ENCODE measurements at regions not wholly inside any gene's neighbourhood (a gene's known extent, or its start where the extent isn't known, plus 50 kb on each side); places are given as distances from the start of the nearest gene placed in this dataset.

DNA sequence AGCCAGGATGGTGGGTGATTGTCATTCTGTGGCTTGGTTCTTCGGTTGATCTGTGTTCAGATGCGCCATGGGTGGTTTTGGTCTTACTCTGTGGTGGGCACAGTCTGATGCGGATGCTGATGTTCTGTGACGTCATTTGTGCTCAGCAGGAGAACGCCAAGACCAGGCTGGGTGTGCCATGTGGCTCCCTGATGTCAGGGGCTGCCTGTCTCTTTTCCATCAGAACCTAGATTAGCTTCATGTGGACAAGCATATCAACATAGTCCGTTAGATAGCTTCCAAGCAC lies 100.6 kb upstream of the ARL4C start (continued):
- TF ChIP-seq ZNF433 (tag by site-specific recombination; IDR thresholded peaks at IDR 0.05; ENCODE audit: low read depth) (no peak), ZNF341 (tag by site-specific recombination; IDR thresholded peaks at IDR 0.05; ENCODE audit: low read depth) (no peak)

DNA sequence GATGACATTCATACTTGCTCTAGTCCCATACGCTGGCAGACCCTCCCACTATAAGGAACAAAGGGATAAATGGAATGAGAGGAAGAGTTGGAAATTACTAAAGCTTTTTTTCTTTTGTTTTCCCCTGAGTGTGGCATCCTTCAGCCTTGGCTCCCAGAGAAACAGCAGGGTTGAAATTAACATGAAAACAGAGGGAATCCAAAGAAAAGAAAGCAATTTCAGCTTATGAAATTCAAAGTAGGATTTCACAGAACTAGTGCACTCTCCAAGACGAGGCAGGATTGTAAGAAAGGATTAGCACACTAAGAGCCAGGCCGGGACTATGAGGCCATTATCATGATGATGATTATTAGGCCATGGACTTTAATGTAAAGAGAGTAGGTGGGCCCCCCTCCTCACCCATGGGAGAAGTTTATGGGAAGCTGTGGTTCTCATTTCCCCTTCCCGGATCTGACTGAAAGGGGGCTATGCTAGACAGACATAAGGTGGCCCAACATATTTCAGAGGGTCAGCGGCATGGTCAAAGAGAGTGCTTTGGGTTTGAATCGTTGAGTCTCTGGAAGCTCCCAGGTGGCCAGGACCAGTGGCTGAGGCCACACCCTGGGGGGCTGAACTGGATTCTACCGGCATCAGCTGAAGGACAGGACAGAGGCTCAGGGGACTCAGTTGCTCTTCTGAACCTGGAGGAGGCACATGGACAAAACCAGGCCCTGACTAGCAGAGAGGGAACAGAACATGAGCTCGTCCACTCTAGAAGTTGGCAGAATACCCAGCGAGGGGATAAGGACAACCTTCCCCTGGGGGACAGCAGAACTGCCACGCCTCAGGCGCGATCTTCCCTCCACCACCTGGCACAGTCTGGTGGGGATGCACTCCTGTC lies 100.1 kb upstream of the ARL4C start:
- Histone ChIP-seq H3K4me3 (ENCODE audit: low read depth, low read length) (no peak overlapping the region), H3K36me3 (ENCODE audit: control insufficient read depth in 2 of 2, insufficient read depth in 1 of 2, low read length in 2 of 2) (no peaks in the 10 kb centered on the region), H3K9me3 (ENCODE audit: control insufficient read depth, insufficient read depth, low read depth, low read length) (no peaks in the 10 kb centered on the region), H3K27ac (ENCODE audit: extremely low read depth, low read depth, low read length) (no peak overlapping the region), H3K4me1 (ENCODE audit: control insufficient read depth, insufficient read depth, low read length) (no peaks in the 10 kb centered on the region)
- POLR2A ChIA-PET, result no interaction called here
- TF ChIP-seq, protein P1, sequence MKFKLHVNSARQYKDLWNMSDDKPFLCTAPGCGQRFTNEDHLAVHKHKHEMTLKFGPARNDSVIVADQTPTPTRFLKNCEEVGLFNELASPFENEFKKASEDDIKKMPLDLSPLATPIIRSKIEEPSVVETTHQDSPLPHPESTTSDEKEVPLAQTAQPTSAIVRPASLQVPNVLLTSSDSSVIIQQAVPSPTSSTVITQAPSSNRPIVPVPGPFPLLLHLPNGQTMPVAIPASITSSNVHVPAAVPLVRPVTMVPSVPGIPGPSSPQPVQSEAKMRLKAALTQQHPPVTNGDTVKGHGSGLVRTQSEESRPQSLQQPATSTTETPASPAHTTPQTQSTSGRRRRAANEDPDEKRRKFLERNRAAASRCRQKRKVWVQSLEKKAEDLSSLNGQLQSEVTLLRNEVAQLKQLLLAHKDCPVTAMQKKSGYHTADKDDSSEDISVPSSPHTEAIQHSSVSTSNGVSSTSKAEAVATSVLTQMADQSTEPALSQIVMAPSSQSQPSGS (tag by site-specific recombination; IDR thresholded peaks at IDR 0.05; ENCODE audit: low read depth), result no peak
- TF ChIP-seq ZNF529 (tag by site-specific recombination; IDR thresholded peaks at IDR 0.05; ENCODE audit: insufficient replicate concordance) (no peak), SP3 (tag by site-specific recombination; IDR thresholded peaks at IDR 0.05) (no peak), ZBTB1 (tag by site-specific recombination; IDR thresholded peaks at IDR 0.05) (no peak), ZNF664 (tag by site-specific recombination; IDR thresholded peaks at IDR 0.05) (no peak), ZFP69B (tag by site-specific recombination; IDR thresholded peaks at IDR 0.05) (no peak), KLF10 (tag by site-specific recombination; IDR thresholded peaks at IDR 0.05) (no peak), ZNF549 (tag by site-specific recombination; IDR thresholded peaks at IDR 0.05) (no peak), ZNF140 (tag by site-specific recombination; IDR thresholded peaks at IDR 0.05) (no peak), ZNF391 (tag by site-specific recombination; IDR thresholded peaks at IDR 0.05; ENCODE audit: borderline replicate concordance, low read depth) (no peak), ZNF157 (tag by site-specific recombination; IDR thresholded peaks at IDR 0.05) (no peak), ZBTB21 (tag by site-specific recombination; IDR thresholded peaks at IDR 0.05) (no peak), ZNF426 (tag by site-specific recombination; IDR thresholded peaks at IDR 0.05) (no peak), ZNF768 (tag by site-specific recombination; IDR thresholded peaks at IDR 0.05) (no peak), ZNF473 (tag by site-specific recombination; IDR thresholded peaks at IDR 0.05) (no peak), MYNN (tag by site-specific recombination; IDR thresholded peaks at IDR 0.05; ENCODE audit: borderline replicate concordance) (no peak)
- TF ChIP-seq, protein P2, sequence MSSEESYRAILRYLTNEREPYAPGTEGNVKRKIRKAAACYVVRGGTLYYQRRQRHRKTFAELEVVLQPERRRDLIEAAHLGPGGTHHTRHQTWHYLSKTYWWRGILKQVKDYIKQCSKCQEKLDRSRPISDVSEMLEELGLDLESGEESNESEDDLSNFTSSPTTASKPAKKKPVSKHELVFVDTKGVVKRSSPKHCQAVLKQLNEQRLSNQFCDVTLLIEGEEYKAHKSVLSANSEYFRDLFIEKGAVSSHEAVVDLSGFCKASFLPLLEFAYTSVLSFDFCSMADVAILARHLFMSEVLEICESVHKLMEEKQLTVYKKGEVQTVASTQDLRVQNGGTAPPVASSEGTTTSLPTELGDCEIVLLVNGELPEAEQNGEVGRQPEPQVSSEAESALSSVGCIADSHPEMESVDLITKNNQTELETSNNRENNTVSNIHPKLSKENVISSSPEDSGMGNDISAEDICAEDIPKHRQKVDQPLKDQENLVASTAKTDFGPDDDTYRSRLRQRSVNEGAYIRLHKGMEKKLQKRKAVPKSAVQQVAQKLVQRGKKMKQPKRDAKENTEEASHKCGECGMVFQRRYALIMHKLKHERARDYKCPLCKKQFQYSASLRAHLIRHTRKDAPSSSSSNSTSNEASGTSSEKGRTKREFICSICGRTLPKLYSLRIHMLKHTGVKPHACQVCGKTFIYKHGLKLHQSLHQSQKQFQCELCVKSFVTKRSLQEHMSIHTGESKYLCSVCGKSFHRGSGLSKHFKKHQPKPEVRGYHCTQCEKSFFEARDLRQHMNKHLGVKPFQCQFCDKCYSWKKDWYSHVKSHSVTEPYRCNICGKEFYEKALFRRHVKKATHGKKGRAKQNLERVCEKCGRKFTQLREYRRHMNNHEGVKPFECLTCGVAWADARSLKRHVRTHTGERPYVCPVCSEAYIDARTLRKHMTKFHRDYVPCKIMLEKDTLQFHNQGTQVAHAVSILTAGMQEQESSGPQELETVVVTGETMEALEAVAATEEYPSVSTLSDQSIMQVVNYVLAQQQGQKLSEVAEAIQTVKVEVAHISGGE (tag by site-specific recombination; conservative IDR thresholded peaks at IDR 0.05; ENCODE audit: low read depth), result no peak
- TF ChIP-seq, protein P3, sequence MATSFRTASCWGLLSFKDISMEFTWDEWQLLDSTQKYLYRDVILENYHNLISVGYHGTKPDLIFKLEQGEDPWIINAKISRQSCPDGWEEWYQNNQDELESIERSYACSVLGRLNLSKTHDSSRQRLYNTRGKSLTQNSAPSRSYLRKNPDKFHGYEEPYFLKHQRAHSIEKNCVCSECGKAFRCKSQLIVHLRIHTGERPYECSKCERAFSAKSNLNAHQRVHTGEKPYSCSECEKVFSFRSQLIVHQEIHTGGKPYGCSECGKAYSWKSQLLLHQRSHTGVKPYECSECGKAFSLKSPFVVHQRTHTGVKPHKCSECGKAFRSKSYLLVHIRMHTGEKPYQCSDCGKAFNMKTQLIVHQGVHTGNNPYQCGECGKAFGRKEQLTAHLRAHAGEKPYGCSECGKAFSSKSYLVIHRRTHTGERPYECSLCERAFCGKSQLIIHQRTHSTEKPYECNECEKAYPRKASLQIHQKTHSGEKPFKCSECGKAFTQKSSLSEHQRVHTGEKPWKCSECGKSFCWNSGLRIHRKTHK (tag by site-specific recombination; IDR thresholded peaks at IDR 0.05), result no peak
- CTCF ChIA-PET, result interaction anchor here (1.6 to 1.9 kb wide), 2 partner anchors 14 to 52 kb away, joined by 5 to 6 read pairs; no protein-coding TSS in a partner anchor

All from HEK293 (cell line).